ENCODE measurements at regions not wholly inside any gene's neighbourhood (a gene's known extent, or its start where the extent isn't known, plus 50 kb on each side); places are given as distances from the start of the nearest gene placed in this dataset.

DNA sequence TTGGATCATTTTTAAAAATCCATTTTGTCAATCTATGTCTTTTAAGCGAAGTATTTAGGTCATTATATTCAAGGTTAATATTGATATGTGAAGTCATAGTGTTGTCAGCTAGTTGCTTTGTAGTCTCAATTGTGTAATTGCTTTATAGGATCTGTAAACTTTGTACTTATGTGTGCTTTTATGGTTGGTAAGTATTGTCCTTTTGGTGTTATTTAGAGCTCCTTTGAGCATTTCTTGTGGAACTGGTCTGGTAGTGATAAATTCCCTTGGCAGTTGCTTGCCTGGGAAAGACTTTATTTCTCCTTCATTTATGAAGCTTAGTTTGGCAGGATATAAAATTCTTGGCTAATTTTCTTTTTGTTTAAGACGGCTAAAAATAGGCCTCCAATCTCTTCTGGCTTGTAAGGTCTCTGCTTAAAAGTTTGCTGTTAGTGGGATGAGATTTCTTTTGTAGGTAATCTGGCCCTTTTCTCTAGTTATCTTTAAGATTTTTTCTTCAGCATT lies 368.8 kb downstream of the SPRY2 start:
- Histone ChIP-seq H3K4me1 (peaks cover 0 to 7% (median 0%) of the 10 kb centered on the region in 12 donors), H3K36me3 (no peaks in the 10 kb centered on the region), H3K27ac (no peak overlapping the region), H3K27me3 (no peaks in the 10 kb centered on the region), H3K4me3 (no peak overlapping the region), H3K9me3 (peaks cover 0 to 21% (median 0%) of the 10 kb centered on the region in 12 donors)
- TF ChIP-seq POLR2A (IDR thresholded peaks at IDR 0.05), result no peak
- TF ChIP-seq, protein P1, sequence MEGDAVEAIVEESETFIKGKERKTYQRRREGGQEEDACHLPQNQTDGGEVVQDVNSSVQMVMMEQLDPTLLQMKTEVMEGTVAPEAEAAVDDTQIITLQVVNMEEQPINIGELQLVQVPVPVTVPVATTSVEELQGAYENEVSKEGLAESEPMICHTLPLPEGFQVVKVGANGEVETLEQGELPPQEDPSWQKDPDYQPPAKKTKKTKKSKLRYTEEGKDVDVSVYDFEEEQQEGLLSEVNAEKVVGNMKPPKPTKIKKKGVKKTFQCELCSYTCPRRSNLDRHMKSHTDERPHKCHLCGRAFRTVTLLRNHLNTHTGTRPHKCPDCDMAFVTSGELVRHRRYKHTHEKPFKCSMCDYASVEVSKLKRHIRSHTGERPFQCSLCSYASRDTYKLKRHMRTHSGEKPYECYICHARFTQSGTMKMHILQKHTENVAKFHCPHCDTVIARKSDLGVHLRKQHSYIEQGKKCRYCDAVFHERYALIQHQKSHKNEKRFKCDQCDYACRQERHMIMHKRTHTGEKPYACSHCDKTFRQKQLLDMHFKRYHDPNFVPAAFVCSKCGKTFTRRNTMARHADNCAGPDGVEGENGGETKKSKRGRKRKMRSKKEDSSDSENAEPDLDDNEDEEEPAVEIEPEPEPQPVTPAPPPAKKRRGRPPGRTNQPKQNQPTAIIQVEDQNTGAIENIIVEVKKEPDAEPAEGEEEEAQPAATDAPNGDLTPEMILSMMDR (IDR thresholded peaks at IDR 0.05), result no peak
- no peak for DNase-seq
- 79 to 89% (median 87%) methylated on average over 2 of the region's 2 CpGs for WGBS, 4 donors
- intact Hi-C loops (cut with DNase I), result loop anchor here in 1 of 10 donors (10.0 kb wide), 1 partner anchor 373 kb away; the partner anchor contains the start of gene SPRY2
- ATAC-seq, result no peak

DNA sequence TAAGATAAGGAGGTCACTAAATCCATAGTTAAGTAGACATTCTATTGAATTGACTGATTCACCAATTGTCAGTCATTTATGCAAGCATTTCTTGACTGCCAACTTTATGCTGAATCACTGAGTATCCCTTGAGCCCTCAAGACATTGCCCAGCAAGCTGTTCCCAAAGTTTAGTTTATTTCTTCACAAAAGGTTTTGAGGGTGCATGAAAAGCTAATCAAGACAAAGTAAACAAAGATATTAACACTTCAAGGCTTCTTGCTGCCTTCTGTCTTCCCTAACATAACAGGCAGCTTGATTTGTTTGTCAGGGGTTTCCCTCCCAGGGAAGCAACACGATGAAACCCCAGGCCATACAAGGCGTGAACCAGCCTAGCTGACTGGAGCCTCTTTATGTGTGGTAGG lies 374.4 kb downstream of the SPRY2 start:
- H3K27ac ChIP-seq, result no peak overlapping the region
- TF ChIP-seq POLR2A (IDR thresholded peaks at IDR 0.05), result no peak
- TF ChIP-seq, protein P1 (IDR thresholded peaks at IDR 0.05), result no peak
- ATAC-seq (no peak), DNase-seq (no peak)
- H3K4me3 ChIP-seq, result no peak overlapping the region
- no peaks in the 10 kb centered on the region for H3K4me1 ChIP-seq
- H3K36me3 ChIP-seq, result no peaks in the 10 kb centered on the region
- H3K27me3 ChIP-seq, result no peaks in the 10 kb centered on the region
- 45 to 62% (median 52%) methylated on average over 2 of the region's 2 CpGs for WGBS, 4 donors
- peaks cover 0 to 11% (median 0%) of the 10 kb centered on the region in 12 donors for H3K9me3 ChIP-seq
- intact Hi-C loops (cut with DNase I), result no loop called here

DNA sequence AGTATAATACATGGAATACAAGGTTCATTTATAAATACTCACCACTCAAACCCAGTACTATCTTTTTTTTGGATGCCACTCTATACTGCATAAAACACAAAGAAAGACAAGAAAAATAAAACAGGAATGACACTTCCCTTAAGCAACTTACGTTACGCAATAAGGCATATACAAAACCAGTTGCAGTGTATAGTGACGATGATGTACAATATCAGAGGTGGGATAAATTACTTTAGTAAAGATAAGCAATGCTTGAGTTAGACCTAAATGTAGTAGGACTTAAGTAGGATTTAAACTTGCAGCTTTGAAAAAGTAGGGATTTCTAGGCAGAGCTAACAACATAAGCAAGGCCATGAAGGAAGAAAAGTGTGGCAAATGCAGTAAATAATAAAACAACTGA lies 374.9 kb downstream of the SPRY2 start:
- DNase-seq (no peak), ATAC-seq (no peak)
- Histone ChIP-seq H3K36me3 (no peaks in the 10 kb centered on the region), H3K27me3 (no peaks in the 10 kb centered on the region), H3K27ac (no peak overlapping the region), H3K4me1 (no peaks in the 10 kb centered on the region), H3K4me3 (no peak overlapping the region), H3K9me3 (peaks cover 0 to 11% (median 0%) of the 10 kb centered on the region in 12 donors)
- 80 to 92% (median 90%) methylated on average over 3 of the region's 3 CpGs for WGBS, 4 donors
- TF ChIP-seq POLR2A (IDR thresholded peaks at IDR 0.05), result no peak
- TF ChIP-seq, protein P1 (IDR thresholded peaks at IDR 0.05), result no peak
- intact Hi-C loops (cut with DNase I), result no loop called here

DNA sequence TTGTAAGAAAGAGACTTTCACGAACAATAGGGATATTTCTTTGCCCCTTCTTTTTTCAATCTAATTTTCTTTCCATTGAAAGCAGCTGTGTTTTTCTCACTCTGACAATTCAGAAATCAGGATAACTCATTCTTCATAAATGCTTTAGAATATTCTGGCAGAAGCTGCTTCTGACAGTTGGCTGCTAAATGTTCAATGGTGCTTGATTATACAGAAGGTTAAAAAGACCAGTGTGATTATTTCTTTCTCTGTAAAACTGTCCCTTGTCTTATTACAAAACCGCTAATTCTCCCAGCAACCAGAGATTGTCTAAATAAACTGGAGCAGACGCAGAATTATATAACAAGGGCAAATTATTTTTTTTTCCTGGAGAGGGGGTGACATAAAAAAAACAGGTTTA lies 394.4 kb downstream of the SPRY2 start:
- DNase-seq (no peak), ATAC-seq (no peak)
- Histone ChIP-seq H3K9me3 (peaks cover 0 to 7% (median 0%) of the 10 kb centered on the region in 12 donors), H3K4me3 (no peak overlapping the region), H3K27me3 (no peaks in the 10 kb centered on the region), H3K36me3 (no peaks in the 10 kb centered on the region), H3K27ac (no peak overlapping the region), H3K4me1 (no peaks in the 10 kb centered on the region)
- TF ChIP-seq POLR2A (IDR thresholded peaks at IDR 0.05), result no peak
- TF ChIP-seq, protein P1 (IDR thresholded peaks at IDR 0.05), result no peak
- intact Hi-C loops (cut with DNase I), result no loop called here
- 86 to 91% (median 87%) methylated on average over 3 of the region's 3 CpGs for WGBS, 4 donors

Measured in heart left ventricle (tissue), 16 donors.